GM12878 (cell line): ENCODE measurements at regions not wholly inside any gene's neighbourhood (a gene's known extent, or its start where the extent isn't known, plus 50 kb on each side); places are given as distances from the start of the nearest gene placed in this dataset.
"Not testable (repeated sequence)": the region's sequence is repeated elsewhere in the genome, so short reads cannot be mapped to it uniquely, and the experiment has no call there.

Experiments used
- CEBPZ ChIP-seq: fragments of 150-350 bp; IDR thresholded peaks from 2 replicates; pipeline ENCODE4 v1.6.1; 2016; ENCODE audit warnings: low read depth, low read length
- CTCF ChIP-seq, 3 experiments: IDR thresholded peaks in 2 of 3; conservative IDR thresholded peaks in 1 of 3; 2 replicates each; pipeline ENCODE4 v1.5.1; 2011; ENCODE audit warnings: low read depth in 3 of 3, low read length in 3 of 3, mild to moderate bottlenecking in 3 of 3, control low read depth in 2 of 3, moderate library complexity in 2 of 3, inconsistent platforms in 1 of 3, mixed read lengths in 1 of 3; ENCODE audit not compliant: control insufficient read depth in 2 of 3, insufficient read depth in 1 of 3; ENCODE audit errors: extremely low read depth in 1 of 3
- JUND ChIP-seq: IDR thresholded peaks from 2 replicates; pipeline ENCODE4 v1.6.1; 2012; ENCODE audit warnings: low read depth, mild to moderate bottlenecking, low read length, improper control_type of control experiment, moderate library complexity
- KAT2A ChIP-seq: conservative IDR thresholded peaks from 2 replicates; pipeline ENCODE4 v1.6.1; 2011; ENCODE audit warnings: low read depth, low read length; ENCODE audit not compliant: control insufficient read depth
- POLR2AphosphoS5 ChIP-seq: IDR thresholded peaks from 2 replicates; pipeline ENCODE4 v1.6.1; 2011; ENCODE audit warnings: mild to moderate bottlenecking, low read length, inconsistent platforms
- RAD21 ChIP-seq: IDR thresholded peaks from 2 replicates; pipeline ENCODE4 v1.6.1; 2011; ENCODE audit warnings: mild to moderate bottlenecking, low read depth, low read length, moderate library complexity; ENCODE audit not compliant: insufficient read depth
- RCOR1 ChIP-seq: conservative IDR thresholded peaks from 2 replicates; pipeline ENCODE4 v1.6.1; 2012; ENCODE audit warnings: low read depth, low read length, improper control_type of control experiment
- REST ChIP-seq: IDR thresholded peaks from 2 replicates; pipeline ENCODE4 v1.6.1; 2012; ENCODE audit warnings: mild to moderate bottlenecking, low read depth, low read length
- SRF ChIP-seq, 2 experiments: IDR thresholded peaks; 2 replicates each; pipeline ENCODE4 v1.6.1; 2011; ENCODE audit warnings: low read depth in 2 of 2, low read length in 2 of 2, mild to moderate bottlenecking in 1 of 2, moderate library complexity in 1 of 2
- TAF1 ChIP-seq: IDR thresholded peaks from 2 replicates; pipeline ENCODE4 v1.6.1; 2011; ENCODE audit warnings: mild to moderate bottlenecking, low read depth, low read length, borderline replicate concordance
- TCF3 ChIP-seq: IDR thresholded peaks from 2 replicates; pipeline ENCODE4 v1.6.1; 2012; ENCODE audit warnings: low read depth, mild to moderate bottlenecking, low read length, borderline replicate concordance; ENCODE audit not compliant: insufficient read depth
- YY1 ChIP-seq: IDR thresholded peaks from 2 replicates; pipeline ENCODE4 v1.6.1; 2011; ENCODE audit warnings: low read depth, mild to moderate bottlenecking, low read length
- ZSCAN29 ChIP-seq: fragments of 450-650 bp; IDR thresholded peaks from 2 replicates; pipeline ENCODE4 v1.6.1; 2017; ENCODE audit warnings: mild to moderate bottlenecking, moderate library complexity

GRCh38 chrX:73937843-73938242 lies 85.3 kb upstream of the XIST start:
- TF ChIP-seq RCOR1; TAF1; CTCF (IDR thresholded peaks at IDR 0.05 in 2 of 3, conservative IDR thresholded peaks at IDR 0.05 in 1 of 3; ENCODE audit: control insufficient read depth in 2 of 3, extremely low read depth in 1 of 3, insufficient read depth in 1 of 3, low read depth in 3 of 3, low read length in 3 of 3); JUND; CEBPZ; KAT2A; POLR2AphosphoS5; TCF3; REST; RAD21; ZSCAN29; SRF (IDR thresholded peaks at IDR 0.05; ENCODE audit: low read depth in 2 of 2, low read length in 2 of 2); YY1: not testable (repeated sequence)
